ENCODE measurements at regions not wholly inside any gene's neighbourhood (a gene's known extent, or its start where the extent isn't known, plus 50 kb on each side); places are given as distances from the start of the nearest gene placed in this dataset.

DNA sequence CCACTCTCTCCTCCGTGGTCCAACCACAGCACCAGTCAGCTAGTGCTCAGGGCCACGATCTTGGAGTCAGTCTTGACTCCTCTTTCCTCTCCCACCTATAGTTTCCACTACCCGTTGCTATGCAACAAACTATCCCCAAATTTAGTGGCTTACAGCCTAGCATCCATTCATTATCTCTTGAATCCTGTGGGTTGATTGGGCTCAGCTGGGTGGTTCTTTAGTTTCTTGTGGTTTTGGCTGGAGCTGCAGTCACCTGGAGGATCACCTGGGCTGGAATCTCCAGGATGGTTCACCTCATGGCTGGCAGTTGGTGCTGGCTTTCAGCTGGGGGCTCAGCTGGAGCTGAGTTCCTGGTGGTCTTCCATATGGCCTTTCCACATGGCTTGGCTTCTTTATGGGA is 149.9 kb downstream of the ASB1 start:
- no peak for DNase-seq (ENCODE audit: low read depth in 2 of 3, low spot score in 2 of 3)

DNA sequence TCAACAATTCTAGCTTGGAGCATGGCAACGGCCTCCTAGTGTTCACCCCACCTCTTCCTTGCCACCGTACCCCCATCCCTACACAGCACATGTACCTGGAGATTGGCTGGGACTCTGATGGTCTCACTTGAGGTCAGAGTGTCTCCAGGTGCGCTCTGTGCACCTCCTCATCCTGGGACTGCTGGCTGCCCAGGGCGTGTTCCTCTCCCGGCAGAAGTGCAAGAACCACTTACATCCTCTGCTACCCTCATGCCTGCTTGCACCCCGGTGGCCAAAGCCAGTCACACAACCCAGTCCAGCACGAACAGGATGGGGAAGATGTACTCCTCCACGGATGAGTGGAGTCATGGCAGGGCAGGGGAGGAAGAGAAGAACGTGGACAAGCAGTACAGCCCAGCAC is 151.5 kb downstream of the ASB1 start:
- DNase-seq (ENCODE audit: low read depth in 2 of 3, low spot score in 2 of 3): no peak

DNA sequence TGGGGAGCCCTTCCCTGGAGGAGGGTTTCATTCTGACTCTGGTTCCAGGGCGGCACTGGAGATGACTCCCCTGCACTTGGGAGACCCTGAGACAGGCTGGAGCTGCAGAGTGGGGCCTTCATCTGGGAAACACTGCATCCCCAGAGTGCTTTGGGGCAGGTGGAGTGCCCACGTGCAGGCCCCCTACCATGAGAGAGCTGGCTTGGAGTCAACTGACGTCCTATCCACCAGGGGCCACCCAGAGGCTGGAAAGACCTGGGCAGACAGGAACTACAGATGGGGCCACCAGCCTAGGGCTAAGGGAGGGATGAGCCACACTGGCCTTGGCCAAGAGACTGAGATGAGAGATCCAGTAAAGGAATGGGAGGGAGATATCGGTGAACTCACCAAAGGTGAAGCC is 153.8 kb downstream of the ASB1 start:
- DNase-seq (ENCODE audit: low read depth in 2 of 3, low spot score in 2 of 3): no peak

DNA sequence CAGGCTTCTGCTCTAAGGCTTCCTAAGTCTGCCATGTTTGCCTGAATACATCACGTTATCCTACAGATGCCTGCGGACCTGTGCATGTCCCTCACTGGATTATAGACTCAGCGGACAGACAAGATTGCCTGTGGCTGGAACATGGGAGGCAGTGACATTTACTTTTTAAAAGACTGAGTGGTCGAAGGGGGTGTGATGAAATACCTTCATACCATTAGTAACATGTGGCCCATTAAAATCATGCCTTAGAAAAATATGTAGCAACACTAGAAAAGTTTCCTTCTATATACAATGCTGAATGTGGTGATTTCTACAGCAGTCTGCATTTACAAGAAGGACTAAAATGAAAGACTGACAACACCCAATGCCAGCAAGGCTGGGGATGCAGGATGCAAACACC is 154.4 kb downstream of the ASB1 start:
- no peak for DNase-seq (ENCODE audit: low read depth in 2 of 3, low spot score in 2 of 3)

DNA sequence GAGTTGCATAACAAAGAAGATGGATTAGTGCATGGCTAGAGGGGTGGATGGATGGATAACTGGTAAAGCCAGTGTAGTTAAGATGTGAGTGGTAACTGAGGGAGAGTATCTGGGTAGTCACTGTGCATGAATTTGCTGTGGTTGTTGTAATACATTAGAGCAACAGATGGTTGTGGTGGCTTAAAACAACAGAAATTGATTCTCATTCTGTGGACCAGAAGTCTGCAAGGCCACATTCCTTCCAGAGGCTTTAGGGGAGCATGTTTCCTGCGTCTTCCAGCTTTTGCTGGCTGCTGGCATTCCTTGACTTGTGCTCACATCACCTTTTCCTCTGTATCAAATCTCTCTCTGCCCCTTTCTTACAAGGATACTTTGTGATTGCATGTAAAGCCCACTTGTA is 155.4 kb downstream of the ASB1 start:
- DNase-seq (ENCODE audit: low read depth in 2 of 3, low spot score in 2 of 3): no peak

DNA sequence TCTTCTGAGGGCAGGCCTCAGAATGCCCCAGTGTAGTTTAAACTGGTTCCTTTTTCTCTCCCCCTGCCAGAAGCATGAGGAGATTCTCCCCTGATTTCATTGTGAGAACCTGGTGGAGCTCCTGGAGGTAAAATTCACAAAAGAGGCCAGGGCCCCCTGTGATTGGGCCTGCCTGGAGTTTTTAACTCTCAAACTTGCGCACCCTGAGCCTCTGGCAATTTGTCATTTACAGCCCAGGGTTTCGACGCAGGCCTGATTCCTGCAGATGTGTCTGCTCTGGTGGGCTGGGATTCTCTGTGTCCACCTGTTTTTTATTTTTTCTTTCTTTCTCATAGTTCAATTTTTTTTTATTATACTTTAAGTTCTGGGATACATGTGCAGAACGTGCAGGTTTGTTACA is 157.9 kb downstream of the ASB1 start:
- DNase-seq (ENCODE audit: low read depth in 2 of 3, low spot score in 2 of 3): no peak

DNA sequence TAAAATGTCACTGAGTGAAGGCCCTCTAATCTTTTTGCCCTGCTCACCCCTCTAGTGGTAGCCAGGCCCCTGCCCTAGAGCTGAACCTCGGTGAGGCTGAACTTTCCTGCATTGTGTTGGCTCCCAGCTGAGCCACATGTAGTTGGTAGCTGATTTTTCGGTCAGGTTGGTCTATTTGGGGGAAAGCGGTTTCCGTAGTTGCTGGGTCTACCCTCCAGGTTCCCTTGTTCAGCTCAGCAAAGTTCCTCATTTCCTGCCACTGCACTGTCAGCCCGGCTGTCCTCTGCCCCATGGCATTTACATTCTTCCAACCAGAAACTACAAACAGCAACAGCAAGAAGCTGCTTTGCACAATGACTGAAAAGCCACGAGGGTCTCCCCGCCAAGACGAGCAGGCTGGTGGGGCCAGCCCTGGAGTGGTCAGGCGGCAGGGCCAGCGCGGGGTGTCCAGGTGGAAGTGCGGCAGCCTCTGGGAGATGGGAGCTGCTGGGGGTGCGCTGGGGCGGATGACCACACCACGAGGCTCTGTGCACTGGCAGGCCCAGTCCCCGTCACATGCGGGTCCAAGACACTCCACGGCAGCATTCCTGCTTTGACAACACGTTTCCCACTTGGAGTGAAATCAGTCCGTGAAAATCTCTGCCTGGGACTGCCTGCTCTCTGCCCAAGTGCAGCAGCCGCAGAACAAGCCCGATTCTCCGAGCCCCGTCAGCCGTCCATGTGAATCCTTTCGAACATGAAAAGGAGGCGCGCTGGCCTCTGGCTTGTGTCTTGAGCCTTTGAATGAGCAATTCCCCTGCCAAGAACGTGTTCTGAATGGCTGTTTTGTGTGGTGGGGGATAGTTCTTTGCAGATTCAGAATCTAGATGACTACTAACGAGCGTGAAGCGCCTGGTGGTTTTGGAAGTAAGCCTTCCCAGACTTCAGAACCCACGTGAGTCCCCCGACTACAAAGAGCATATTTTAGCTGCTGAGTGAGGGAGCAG is 159.4 kb downstream of the ASB1 start:
- DNase-seq (ENCODE audit: low read depth in 2 of 3, low spot score in 2 of 3): no peak

DNA sequence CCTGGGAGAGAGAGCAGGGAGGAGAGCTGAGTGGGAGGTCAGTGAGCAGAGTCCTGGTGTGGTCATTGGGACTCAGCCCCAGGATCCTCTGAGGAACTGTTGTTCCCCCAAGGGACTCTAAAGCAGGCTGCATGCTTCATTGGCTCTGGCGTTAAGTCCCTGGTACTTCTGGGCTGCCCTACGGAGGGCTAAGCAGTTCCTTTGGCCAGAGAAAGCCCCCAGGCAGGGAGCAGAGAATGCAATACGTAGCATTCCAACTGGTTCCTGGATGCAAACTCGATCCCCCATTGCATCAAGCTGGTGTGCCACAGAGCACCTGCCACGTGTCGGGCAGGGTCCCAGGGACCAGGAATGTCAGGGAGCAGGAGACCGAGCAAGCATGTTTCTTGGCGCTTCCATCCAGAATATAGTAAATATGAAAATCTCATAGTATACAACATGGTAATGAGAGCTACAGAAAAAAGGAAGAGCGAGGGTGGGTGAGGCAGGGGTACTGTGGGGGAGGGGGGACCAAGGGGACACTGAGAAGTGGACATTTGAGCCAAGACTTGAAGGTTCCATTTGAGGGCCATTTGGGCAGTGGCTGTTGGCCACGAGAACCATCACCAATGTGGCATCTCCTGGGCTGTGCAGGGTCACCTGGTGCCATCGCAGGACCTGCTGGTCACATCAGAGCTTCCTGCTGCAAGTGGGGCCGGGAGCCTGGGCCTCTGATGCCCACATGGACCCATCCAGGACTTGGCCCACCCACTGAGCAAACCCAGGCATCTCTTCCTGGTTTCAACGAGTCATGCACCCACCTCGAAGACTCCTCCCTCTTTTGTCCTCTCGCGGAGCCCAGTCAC is 160.4 kb downstream of the ASB1 start:
- no peak for DNase-seq (ENCODE audit: low read depth in 2 of 3, low spot score in 2 of 3)

DNA sequence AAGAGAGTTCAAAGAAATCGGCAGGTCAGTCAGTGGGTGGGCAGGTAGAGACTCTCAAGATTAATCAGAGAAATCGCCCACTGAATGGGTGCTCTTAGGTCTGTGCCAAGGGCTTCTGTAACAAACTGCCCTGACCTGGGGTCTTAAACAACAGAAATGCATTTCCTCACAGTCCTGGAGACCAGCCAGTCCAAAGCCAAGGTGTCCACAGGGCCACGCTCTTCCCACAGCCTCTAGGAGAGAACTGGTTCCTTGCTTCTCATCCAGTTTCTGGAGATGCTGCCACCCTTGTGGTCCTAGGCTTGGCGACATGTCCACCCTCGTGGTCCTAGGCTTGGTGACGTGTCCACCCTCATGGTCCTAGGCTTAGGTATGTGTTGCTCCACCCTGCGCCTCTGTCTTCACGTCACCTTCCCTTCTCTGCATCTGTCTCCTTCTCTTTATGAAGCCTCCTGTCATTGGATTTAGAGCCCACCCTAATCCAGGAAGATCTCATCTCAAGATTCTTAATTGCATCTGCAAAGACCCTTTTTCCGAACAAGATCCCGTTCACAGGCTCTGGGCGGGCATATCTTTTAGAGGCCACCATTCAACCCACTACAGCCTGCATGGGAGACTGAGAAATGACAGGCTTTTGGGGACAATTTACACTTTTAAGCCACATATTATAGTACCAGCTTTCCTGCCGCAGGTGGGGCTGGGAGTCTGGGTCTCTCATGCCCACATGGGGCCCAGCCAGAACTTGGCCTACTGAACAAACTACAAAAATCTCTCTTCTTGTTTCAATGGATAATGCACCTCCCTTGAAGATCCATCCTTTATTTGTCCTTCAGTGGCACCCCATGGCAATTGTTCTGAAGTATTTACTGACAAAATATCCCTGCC is 161.3 kb downstream of the ASB1 start:
- no peak for DNase-seq (ENCODE audit: low read depth in 2 of 3, low spot score in 2 of 3)

DNA sequence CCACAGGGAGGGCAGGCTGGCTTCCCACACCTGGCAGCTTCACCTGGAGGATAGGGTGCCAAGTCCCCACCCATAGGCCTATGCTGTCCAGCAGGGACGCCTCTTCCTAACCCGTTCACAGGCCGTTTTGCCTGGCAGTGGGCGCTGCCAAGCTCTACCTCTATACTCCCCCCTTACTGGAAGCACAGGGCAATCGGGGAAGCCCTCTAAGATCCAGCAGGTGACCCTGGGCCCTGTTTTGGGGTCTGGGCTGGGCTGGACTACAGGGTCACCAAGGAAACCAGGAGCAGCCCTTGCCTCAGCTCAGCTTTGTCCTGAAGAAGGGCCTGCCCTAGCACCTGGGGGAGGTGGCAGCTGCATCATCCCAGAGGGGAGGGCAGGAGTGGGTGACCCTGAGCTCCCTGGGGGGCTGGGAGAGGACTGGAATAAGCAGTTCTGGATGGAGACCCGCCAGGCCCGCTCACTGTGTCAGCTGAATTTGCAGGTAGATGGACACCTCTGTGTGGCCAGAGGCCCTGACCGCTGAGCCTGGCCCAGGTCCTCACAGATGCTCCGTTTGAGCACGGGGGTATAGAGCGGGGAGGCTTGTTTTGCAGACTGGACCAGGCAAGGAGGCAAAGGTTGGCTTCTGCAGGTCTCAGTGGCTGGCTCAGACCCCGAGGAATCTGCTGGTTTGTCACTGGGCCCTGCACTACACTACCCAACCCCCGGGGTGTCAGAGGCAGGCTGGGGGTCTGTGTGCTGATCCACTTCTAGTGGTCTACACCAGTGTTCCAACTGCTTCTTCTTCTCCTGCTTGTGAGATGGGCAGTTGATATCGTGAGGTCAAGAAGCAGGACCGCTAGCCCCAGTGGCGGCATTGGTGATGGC is 163.1 kb downstream of the ASB1 start:
- no peak for DNase-seq (ENCODE audit: low read depth in 2 of 3, low spot score in 2 of 3)

DNA sequence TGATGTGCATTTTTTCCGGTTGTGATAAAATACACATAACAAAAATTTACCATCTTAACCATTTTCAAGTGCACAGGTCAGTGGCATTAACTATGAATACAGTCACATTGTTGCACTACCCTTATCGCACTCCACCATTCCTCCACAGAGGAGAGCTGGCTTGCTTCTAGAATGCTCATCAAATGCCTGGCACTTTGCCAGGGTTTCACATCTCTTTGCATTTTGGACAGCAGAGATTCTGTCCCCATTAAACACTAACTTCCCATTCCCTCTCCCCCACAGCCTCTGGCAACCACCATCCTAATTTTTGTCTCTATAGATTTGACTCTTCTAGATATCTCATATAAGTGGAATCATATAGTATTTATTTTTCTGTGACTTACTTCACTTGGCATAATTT is 165.0 kb downstream of the ASB1 start:
- DNase-seq (ENCODE audit: low read depth in 2 of 3, low spot score in 2 of 3): no peak

DNA sequence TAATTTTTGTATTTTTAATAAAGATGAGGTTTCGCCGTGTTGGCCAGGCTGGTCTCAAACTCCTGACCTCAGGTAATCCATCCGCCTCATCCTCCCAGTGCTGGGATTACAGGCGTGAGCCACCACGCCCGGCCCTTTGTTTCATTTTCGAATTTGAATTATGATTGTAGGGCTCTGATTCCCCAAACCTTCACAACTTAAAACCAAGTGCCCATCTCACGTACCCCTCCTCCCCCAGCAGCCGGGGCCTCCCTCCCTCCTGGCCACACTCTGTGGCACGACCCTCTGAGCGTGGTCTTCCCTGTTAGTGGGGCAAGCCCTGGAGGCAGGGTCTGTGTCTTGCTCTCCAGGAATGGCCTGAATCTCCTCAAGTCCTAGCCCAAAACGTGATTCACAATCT is 166.5 kb downstream of the ASB1 start:
- DNase-seq (ENCODE audit: low read depth in 2 of 3, low spot score in 2 of 3): no peak

DNA sequence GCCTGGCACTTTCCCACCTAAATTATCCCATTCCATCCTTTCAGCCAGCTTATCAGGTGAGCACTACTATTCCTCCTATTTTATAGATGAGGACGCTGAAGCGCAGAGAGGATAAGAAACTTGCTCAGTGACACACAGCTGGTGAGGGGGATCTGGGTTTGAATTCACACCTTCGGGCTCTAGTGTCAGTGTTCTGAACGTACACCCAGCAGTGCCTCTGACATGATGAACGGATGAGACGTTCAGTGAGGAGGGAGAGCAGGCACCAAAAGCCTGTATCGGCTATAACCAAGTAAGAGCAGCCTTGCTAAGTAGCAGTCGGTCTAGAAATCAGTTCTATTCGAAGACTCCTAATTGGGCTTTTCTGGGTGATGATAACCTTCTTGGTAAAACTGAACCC is 167.0 kb downstream of the ASB1 start:
- no peak for DNase-seq (ENCODE audit: low read depth in 2 of 3, low spot score in 2 of 3)

DNA sequence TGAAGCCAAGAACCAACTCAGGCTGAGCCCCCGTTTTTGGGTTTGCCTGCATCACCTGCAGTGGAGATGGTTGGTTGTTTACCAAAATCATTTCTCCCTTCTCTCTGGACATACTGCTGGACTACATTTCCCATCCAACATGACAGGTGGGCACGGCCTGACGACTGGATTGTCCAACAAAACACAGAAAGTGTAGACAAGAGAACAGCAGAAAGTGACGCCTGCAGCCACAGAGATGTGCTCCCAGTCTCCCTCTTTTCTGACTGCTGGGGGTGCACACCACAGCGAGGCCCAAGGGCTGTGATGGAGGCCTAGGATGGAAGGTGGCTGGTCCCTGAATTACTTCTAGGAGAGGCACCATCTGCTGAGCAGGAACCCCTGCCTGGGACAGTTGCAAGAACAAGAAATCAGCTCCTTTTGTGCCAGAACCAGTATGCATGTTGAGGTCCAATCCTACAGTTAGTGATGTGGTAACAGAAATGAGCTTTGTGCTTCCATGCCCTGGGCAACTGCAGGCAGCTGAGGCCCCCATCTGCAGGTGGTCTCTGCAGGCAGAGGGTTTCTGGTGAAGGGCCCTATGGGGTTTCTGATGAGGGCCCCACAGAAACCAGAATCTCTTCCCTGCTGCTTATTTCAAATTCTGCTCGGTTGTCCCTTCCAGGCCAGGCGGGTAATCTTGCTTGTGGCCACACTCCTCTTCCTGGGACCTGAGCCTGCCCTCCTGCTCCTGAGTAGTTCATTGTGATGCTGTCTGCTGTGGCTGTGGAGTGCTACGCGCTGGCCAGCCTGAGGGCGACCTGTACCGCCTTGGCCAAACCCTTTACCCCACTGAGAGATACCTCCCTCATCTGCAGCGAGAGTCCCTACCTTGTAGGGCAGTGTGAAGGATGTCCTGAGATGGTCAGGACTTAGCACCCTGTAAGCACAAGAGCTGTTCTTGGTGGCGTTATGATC is 168.3 kb downstream of the ASB1 start:
- DNase-seq (ENCODE audit: low read depth in 2 of 3, low spot score in 2 of 3): no peak

DNA sequence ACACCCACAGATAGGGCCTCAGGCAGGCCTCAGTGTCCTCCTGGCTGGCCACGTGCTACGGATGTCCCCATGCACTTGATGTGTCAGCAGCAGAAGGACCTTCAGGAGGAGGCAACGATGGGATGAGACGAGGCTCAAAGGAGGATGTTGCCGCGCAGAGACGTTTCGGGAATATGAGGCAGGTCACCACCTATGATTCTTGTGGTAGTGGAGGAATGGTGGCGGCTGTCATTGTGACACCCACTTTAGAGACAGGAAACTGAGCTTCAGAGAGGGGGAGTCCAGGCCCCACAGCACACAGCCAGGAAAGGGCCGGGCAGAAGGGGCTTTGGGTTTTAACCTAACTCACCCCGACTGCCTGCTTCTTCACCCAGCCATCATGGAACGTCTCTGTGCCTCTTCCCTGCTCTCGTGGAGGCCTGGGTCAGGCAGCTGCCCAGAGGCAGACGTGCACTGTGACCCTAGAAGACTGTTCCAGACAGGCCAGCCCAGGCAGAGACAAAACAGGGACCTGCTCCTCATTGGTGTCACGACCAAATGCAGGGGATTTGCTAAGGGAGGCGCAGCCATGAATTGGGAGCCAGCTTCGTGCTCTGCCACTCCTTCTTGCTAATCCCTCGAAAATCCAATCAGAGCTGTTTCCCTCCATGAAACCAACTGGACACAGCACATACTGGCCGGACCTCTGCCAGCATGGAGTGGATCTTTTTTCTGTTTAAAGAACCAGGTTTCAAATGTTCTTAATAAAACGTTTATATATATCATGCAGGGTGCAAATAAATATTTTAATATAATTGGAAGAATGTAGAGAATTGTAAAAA is 169.2 kb downstream of the ASB1 start:
- no peak for DNase-seq (ENCODE audit: low read depth in 2 of 3, low spot score in 2 of 3)

DNA sequence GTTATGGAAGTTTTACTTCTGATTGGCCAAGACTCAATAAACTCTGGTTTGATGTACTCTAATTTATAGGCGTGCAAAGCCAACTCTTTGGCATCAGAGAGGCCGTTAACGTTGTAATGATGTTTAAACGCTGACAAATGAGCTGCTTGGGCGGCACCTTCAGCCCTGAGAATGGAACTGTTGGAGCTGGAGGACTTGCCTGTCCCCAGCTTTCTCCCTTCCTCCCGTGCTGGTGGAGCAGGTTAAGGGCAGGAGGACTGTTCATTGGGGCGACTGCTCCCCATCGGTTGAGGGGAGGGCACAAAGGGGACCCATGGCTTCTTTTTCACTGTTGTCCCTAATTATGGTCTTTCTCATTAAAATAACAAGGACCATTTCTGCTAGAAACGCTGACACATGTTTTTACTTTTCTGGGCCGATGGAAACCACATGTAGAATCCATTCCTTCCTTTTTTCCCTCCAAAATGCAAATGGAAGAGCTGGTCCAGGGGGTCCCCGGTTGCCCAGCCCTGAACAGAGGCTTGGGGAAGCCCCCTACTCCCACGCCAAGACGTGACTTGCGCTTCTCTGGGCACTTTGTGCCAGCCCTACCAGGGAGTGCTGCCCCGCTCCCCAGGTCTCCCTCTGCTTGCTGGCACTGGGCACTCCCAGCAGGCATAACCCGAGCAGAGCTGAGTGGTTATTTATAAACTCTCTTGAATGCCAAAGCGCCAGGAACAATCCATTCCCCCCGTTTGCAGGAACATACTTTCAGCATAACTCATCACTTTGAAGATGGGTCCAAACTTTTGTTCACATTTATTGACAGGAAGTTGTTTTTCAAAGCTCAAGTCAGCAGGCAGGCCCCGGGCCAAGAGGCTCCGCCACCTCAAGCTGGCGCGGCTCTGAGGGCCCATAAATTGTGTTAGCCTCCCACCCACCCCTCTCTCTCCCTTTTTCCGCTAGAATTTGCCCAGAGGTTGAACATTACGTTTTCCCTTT is 170.1 kb downstream of the ASB1 start:
- DNase-seq (ENCODE audit: low read depth in 2 of 3, low spot score in 2 of 3): no peak

Measured in activated CD8-positive, alpha-beta memory T cell treated with anti-CD3 and anti-CD28 coated beads for 48 hours (primary cell).